Right forelimb (tissue), 1 donor: ENCODE measurements at regions not wholly inside any gene's neighbourhood (a gene's known extent, or its start where the extent isn't known, plus 50 kb on each side); places are given as distances from the start of the nearest gene placed in this dataset.
"Not testable (repeated sequence)": the region's sequence is repeated elsewhere in the genome, so short reads cannot be mapped to it uniquely, and the experiment has no call there.

Experiments used
- DNase-seq: peaks from one replicate; pipeline ENCODE4 v3.0.0-alpha.2; 2018

DNA sequence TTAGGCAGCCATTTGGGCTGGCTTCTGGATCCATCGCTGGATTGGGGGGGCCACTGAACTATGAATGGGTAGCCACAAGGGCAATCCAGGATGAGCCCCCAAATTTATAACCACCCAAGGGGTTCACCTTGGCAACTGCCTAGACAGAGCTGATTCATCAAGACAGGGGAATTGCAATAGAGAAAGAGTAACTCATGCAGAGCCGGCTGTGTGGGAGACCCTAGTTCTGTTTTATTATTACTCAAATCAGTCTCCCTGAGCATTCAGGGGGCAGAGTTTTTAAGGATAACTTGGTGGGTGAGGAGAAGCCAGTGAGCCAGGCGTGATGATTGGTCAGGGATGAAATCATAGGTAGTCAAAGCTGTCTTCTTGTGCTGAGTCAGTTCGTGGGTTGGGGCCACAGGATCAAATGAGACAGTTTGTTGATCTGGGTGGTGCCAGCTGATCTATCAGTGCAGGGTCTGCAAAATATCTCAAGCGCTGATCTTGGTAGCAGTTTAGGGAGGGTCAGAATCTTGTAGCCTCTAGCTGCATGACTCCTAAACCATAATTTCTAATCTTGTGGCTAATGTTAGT, 57.9 kb downstream of the DNAJB9 start:
- no peak for DNase-seq

GRCh38 chr7:108628678-108629077, 59.0 kb downstream of the DNAJB9 start:
- no peak for DNase-seq

- DNase-seq, result peak; percentile 56
Observed at GRCh38 chr7:108629651-108630400, 60.2 kb downstream of the DNAJB9 start.

GRCh38 chr7:108634036-108634435, 64.4 kb downstream of the DNAJB9 start:
- DNase-seq, result no peak

DNA sequence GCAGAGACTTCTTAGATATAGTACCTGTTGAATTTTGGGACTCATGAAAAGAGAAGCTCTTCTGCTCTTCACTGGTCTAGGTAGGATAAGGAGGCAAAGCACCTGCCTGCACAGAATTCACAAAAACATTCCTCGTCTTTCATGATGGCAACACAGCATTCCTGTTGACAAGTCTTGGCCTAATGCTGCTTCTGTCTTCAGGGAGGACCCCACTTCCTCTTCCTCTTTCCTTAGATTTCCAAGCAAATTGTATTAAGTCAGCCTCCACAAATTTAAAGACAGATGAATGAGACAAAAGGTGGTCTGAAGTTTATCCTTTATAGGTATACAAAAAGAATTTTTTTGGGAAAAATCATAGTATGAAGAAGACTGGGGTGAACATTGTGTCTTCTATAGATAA, 64.9 kb downstream of the DNAJB9 start:
- DNase-seq, result no peak

- no peak for DNase-seq
Observed at GRCh38 chr7:108637049-108637621, 67.5 kb downstream of the DNAJB9 start.

DNA sequence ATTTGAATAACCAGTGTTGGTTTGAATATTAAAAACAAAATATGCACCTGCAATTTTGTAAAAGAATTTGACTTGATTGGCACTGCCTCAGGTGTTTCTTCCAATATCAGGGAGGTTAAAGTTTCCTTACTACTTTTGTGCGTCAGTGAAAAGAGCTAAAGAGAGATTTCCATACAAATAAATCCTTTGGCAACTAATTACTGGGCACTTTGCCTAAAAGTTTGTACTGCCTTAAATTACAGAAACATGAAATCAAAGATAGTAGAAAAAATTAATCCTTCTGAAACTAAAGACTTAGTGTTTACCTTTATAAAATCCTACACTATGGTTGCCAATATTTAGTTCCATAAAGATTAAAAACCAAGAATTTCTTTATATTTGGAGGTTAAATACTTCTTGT, 72.5 kb downstream of the DNAJB9 start:
- no peak for DNase-seq

- no peak for DNase-seq
Observed at GRCh38 chr7:108643136-108643535, 73.5 kb downstream of the DNAJB9 start.

DNA sequence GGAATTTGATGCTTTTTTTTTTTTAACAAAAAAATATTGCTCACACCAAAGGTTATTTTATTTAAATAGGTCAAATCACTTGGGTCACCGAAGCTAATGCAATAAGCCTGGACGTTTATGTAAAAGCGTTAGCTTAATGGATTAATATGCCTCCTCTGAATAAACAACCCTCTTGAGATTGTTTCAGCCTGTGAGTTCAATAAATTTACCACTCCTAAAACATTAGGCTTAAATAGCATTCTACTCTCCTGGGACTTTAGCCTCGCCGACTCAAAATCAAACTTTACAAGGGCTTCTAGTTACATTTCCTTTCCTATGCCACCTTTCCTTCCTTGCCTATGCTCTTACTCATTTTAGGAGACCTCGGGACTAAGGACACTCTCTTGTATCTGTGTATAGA, 79.3 kb downstream of the DNAJB9 start:
- DNase-seq, result no peak

DNA sequence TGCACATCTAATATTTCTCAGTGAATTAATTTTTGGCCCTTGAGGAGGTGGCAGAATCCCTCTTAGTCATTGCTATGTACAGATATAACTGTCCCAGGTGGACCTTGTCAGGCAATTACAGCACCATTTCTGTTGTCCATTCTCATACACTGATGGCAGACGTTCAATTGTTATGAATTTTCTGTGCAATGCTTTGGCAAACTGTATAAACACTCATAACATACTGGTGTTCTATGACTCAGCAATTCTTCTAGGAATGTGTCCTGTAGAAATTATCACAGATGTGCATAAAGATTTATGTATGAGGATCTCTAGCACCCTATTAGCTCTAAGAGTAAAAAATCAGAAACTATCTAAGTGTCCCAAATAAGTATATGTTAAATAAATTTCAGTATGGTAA, 80.8 kb downstream of the DNAJB9 start:
- no peak for DNase-seq

GRCh38 chr7:108652886-108653285, 83.2 kb downstream of the DNAJB9 start:
- no peak for DNase-seq

DNA sequence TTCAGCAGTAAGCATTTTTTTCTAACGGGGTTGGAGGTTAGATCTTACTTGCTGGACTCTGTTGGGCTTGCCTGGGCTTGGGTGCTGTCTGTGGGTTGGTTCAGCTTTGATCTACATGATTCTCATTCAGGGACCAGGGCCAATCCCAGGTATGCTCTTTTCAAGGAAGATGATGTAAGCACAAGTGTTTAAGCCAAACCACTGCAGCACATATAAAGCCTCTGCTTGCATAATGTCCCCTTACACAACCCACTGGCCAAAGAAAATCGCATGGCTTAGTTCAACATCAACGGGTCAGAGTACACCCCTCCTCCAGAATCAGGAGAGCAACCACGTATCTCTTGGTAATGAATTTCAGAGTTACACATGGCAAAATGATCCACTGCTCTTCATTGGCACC, 83.9 kb downstream of the DNAJB9 start:
- no peak for DNase-seq

GRCh38 chr7:108657140-108657726, 87.6 kb downstream of the DNAJB9 start:
- DNase-seq, result not testable (repeated sequence)

DNA sequence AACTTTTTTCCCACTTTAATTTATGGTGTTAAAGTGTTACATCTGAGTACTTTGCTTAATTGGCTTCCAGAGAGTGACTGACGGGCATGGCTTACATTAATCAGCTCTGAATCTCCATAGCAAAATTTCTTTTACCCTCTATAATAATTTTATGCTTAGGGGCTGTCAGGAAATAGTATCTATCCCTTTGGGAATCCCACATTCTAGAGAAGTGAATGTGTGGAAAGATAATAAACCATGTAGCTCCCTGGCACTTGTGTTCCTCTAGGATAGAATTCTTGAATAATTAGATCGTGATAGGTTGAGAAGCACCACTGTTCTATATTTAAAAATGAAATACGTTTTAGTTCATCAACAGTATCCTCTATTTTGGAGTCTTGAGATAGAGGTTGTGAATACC, 89.6 kb downstream of the DNAJB9 start:
- DNase-seq, result no peak

GRCh38 chr7:108659867-108660266, 90.2 kb downstream of the DNAJB9 start:
- no peak for DNase-seq

- no peak for DNase-seq
Observed at GRCh38 chr7:108660465-108660864, 90.8 kb downstream of the DNAJB9 start.

DNA sequence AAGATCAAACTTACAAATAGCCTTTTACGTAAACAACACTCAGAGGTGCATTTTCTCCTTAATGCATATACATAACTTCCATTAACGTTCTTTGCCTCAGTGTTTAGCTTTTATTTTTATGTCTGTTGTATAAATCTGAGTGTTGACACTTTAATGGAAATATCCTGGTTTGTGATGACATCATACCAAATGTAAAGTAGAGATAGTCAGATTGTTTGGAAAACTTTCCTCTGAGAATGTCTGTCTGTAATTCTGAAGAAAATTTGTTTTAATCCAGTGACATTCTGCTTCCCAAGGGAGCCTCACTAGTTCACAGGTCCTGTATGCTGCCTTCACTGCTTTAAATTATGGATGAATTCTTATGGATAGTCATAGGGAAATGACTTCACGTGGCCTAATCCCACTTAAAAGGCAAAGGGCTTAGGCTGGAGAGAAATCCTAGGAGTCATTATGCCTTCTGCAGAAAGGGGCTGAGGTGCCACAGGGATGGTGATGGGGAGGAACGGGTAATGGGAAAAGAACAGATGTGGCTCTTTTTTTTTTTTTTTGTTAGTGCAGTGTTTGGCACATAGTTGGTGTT, 93.2 kb downstream of the DNAJB9 start:
- no peak for DNase-seq

DNA sequence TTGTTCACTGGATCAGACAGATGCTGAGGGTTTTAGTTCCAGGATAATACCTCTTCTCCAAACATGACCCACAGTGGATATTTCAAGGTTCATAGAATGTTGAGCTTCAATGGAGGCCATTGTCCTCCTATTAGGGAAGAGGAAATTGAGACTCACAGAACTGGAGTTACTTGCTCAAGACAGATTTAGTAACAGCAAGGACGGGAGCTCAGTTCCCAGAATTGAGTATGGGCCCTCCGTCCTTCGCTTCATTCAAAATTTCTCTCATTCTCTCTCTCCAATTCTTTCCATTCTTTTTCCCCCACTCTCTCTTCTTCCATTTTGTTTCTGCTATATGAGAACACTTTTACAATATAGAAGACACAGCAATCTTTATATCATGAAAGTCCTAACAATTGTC, 94.0 kb downstream of the DNAJB9 start:
- no peak for DNase-seq

- no peak for DNase-seq
Observed at GRCh38 chr7:108667216-108667615, 97.5 kb downstream of the DNAJB9 start.

- DNase-seq, result no peak
Observed at GRCh38 chr7:108669958-108670357, 100.3 kb downstream of the DNAJB9 start.

DNA sequence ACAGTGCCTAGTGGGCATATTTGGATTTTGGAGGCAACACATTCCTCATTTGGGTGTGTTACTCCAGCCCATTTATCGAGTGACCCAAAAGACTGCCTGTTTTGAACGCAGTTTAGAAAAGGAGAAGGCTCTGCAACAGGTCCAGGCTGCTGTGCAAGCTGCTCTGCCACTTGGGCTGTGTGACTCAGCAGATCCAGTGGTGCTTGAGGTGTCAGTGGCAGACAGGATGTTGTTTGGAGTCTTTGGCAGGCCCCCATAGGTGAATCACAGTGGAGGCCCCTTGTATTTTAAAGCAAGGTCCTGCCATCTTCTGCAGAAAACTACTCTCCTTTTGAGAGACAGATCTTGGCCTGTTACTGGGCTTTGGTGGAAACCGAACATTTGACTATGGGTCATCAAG, 104.0 kb downstream of the DNAJB9 start:
- not testable (repeated sequence) for DNase-seq

- no peak for DNase-seq
Observed at GRCh38 chr7:108684629-108685028, 115.0 kb downstream of the DNAJB9 start.

GRCh38 chr7:108686494-108686893, 116.8 kb downstream of the DNAJB9 start:
- DNase-seq, result no peak

- no peak for DNase-seq
Observed at GRCh38 chr7:108697254-108697653, 127.6 kb downstream of the DNAJB9 start.
